Smooth muscle cell (in vitro differentiated cells): ENCODE measurements at regions not wholly inside any gene's neighbourhood (a gene's known extent, or its start where the extent isn't known, plus 50 kb on each side); places are given as distances from the start of the nearest gene placed in this dataset.
A peak's percentile ranks its signal among the peaks of the same experiment; 100 is the strongest.
"Not testable (repeated sequence)": the region's sequence is repeated elsewhere in the genome, so short reads cannot be mapped to it uniquely, and the experiment has no call there.

ENCODE experiments used
- DNase-seq: peaks from one replicate; lab custom pipeline; 2025; ENCODE audit not compliant: unreplicated experiment; lab: John Stamatoyannopoulos, UW
- H2AFZ ChIP-seq: fragments of 200-600 bp; sonication (generic); 2 replicates; pipeline ENCODE4 v1.6.0; 2016; ENCODE audit warnings: antibody characterized with exemption, low read depth, mild to moderate bottlenecking
- H3F3A ChIP-seq: fragments of 200-600 bp; sonication (generic); 2 replicates; pipeline ENCODE4 v1.6.0; 2017; ENCODE audit warnings: antibody characterized with exemption, low read depth
- H3K27ac ChIP-seq: fragments of 200-600 bp; sonication (generic); 2 replicates; pipeline ENCODE4 v1.5.1; 2016; ENCODE audit warnings: low read depth, mild to moderate bottlenecking
- H3K27me3 ChIP-seq: fragments of 200-600 bp; sonication (generic); 2 replicates; pipeline ENCODE4 v1.6.1; 2016; ENCODE audit warnings: low read depth, mild to moderate bottlenecking
- H3K36me3 ChIP-seq: fragments of 200-600 bp; sonication (generic); 2 replicates; pipeline ENCODE4 v1.5.1; 2016; ENCODE audit warnings: low read depth
- H3K4me1 ChIP-seq: fragments of 200-600 bp; sonication (generic); 2 replicates; pipeline ENCODE4 v1.5.1; 2016; ENCODE audit warnings: low read depth
- H3K4me2 ChIP-seq: fragments of 200-600 bp; sonication (generic); 2 replicates; pipeline ENCODE4 v1.6.0; 2016; ENCODE audit warnings: mild to moderate bottlenecking
- H3K4me3 ChIP-seq: fragments of 200-600 bp; sonication (generic); 2 replicates; pipeline ENCODE4 v1.5.1; 2016; ENCODE audit warnings: mild to moderate bottlenecking
- H3K79me2 ChIP-seq: fragments of 200-600 bp; sonication (generic); 2 replicates; pipeline ENCODE4 v1.6.0; 2016; ENCODE audit warnings: low read depth, mild to moderate bottlenecking
- H3K9ac ChIP-seq: fragments of 200-600 bp; sonication (generic); 2 replicates; pipeline ENCODE4 v1.6.0; 2016; ENCODE audit warnings: low read depth
- H3K9me3 ChIP-seq: fragments of 200-600 bp; sonication (generic); replicated peaks from 2 replicates; pipeline ENCODE4 v1.5.1; 2016; ENCODE audit warnings: low read depth
- H4K20me1 ChIP-seq: fragments of 200-600 bp; sonication (generic); 2 replicates; pipeline ENCODE4 v1.6.0; 2016; ENCODE audit warnings: low read depth
- CTCF ChIP-seq: fragments of 200-600 bp; sonication (generic); IDR thresholded peaks from 2 replicates; pipeline ENCODE4 v1.5.1; 2017; ENCODE audit warnings: borderline replicate concordance, mild to moderate bottlenecking, antibody characterized with exemption; ENCODE audit not compliant: insufficient read depth, poor library complexity, severe bottlenecking
- WGBS: methylation state at CpG from one replicate; pipeline ENCODE4 v1.1.7; 2016; ENCODE audit warnings: low lambda C conversion rate; 5-methylcytosine and 5-hydroxymethylcytosine counted together

DNA sequence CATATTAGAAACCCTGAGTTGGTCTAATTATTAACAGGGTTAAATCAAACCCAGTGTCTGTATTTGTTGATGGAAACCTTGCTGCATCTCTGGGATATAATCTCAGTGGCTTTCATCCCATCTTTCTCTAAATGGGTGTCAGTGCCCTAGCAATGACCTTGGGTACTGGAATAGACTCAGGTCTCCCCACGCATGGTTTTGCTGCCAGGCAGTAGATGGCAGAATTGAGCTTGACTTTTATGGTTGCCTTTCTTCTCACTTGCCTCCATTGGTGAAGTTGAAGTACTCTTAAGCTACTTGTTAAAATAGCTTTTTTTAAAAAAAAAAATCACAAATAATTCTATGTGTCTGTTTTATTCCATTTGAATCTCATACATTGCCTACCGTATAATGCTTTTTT, 81.8 kb upstream of the HMCN1 start:
- H3K27ac ChIP-seq = no peak overlapping the region
- no peaks in the 10 kb centered on the region for H3K79me2 ChIP-seq
- H3K36me3 ChIP-seq = no peaks in the 10 kb centered on the region
- WGBS = 95% methylated on average over 2 of the region's 2 CpGs
- H3K4me2 ChIP-seq = no peak overlapping the region
- TF ChIP-seq CTCF = no peak
- H3K9ac ChIP-seq = no peak overlapping the region
- H3K4me3 ChIP-seq = no peak overlapping the region
- H3K4me1 ChIP-seq = peaks cover 8% of the 10 kb centered on the region
- H3K27me3 ChIP-seq = no peaks in the 10 kb centered on the region
- no peaks in the 10 kb centered on the region for H3K9me3 ChIP-seq
- DNase-seq = no peak
- H3F3A ChIP-seq = peaks cover 18% of the 10 kb centered on the region
- H2AFZ ChIP-seq = no peak overlapping the region
- H4K20me1 ChIP-seq = no peaks in the 10 kb centered on the region

DNA sequence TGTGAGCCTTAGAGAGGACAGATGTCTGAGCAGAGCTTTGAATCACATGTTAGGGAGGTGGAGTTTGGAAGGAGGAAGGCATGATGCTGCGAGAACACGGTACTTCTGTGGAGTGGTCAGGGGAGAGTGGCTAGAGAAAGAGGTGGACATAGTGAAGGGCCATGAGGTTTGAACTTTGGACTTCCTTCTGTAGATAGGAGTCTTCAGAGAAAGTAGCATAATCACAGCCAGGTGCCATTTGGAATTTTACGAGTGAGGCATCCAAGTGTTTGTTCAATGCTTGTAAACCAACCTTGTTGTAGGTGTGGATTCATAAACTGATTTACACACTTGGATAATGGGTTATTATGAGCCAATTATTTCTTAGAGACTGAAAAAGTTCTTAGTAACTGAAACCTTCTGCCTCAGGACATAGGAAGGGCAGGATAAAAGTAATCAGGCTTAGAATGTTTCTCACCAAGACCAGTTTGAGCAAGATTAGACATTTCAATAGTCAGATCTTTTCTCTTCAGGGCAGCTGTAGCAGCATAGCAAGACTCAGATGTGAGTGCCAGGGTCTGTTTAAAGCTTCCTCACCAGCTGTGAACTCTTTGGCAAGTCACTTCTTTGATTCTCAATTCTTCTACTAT, 83.5 kb upstream of the HMCN1 start:
- peaks cover 21% of the 10 kb centered on the region for H3K4me1 ChIP-seq
- DNase-seq = no peak
- no peaks in the 10 kb centered on the region for H3K36me3 ChIP-seq
- H3K79me2 ChIP-seq = no peaks in the 10 kb centered on the region
- no peak overlapping the region for H3K4me2 ChIP-seq
- 94% methylated on average over 3 of the region's 3 CpGs for WGBS
- no peaks in the 10 kb centered on the region for H3K27me3 ChIP-seq
- H3K27ac ChIP-seq = peak overlapping the region; percentile 11
- TF ChIP-seq CTCF = no peak
- H2AFZ ChIP-seq = no peak overlapping the region
- H3K9me3 ChIP-seq = no peaks in the 10 kb centered on the region
- peaks cover 24% of the 10 kb centered on the region for H3F3A ChIP-seq
- H4K20me1 ChIP-seq = no peaks in the 10 kb centered on the region
- H3K9ac ChIP-seq = no peak overlapping the region
- no peak overlapping the region for H3K4me3 ChIP-seq

DNA sequence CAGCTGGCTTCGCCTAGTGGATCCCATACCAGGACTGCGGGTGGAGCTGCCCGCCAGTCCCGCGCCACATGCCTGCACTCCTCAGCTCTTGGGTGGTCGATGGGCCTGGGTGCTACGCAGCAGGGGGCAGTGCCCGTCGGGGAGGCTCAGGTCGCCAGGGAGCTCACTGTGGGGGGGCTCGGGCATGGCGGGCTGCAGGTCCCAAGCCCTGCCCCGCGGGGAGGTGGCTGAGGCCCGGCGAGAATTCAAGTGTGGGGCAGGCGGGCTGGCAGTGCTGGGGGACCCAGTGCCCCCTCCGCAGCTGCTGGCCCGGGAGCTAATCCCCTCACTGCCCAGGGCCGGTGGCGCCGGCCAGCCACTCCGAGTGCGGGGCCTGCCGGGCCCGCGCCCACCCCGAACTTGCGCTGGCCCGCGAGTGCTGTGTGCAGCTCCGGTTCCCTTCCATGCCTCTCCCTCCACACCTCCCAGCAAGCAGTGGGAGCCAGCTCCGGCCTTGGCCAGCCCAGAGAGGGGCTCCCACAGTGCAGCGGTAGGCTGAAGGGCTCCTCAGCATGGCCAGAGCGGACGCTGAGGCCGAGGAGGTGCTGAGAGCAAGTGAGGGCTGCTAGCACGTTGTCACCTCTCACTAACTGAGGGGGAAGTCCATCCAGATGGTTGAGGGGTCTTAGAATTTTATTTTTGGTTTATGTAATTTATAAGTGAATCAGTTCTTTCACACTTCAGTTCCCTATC, 85.2 kb upstream of the HMCN1 start:
- Histone ChIP-seq H4K20me1 (no peaks in the 10 kb centered on the region), H3K36me3 (no peaks in the 10 kb centered on the region), H3K27ac (no peak overlapping the region), H2AFZ (no peak overlapping the region), H3K4me3 (no peak overlapping the region), H3F3A (peaks cover 20% of the 10 kb centered on the region), H3K9ac (no peak overlapping the region), H3K9me3 (no peaks in the 10 kb centered on the region), H3K4me1 (peaks cover 29% of the 10 kb centered on the region), H3K79me2 (no peaks in the 10 kb centered on the region), H3K27me3 (no peaks in the 10 kb centered on the region), H3K4me2 (no peak overlapping the region)
- 96% methylated on average over 24 of the region's 38 CpGs for WGBS
- no peak for TF ChIP-seq CTCF
- DNase-seq = no peak

GRCh38 chr1:185647597-185648267, 86.5 kb upstream of the HMCN1 start:
- peaks cover 29% of the 10 kb centered on the region for H3K4me1 ChIP-seq
- not testable (repeated sequence) for DNase-seq, H3K27me3 ChIP-seq, H3K79me2 ChIP-seq, H3K4me3 ChIP-seq, H3K36me3 ChIP-seq, H4K20me1 ChIP-seq, H3K9me3 ChIP-seq
- H2AFZ ChIP-seq = peak overlapping the region; percentile 53
- peaks cover 11% of the 10 kb centered on the region for H3F3A ChIP-seq
- 37% methylated on average over 12 of the region's 12 CpGs for WGBS
- H3K4me2 ChIP-seq = peak overlapping the region; percentile 81
- peak overlapping the region; percentile 70 for H3K9ac ChIP-seq
- H3K27ac ChIP-seq = peak overlapping the region; percentile 95
